Bronchial epithelial cell (primary cell): ENCODE measurements at regions not wholly inside any gene's neighbourhood (a gene's known extent, or its start where the extent isn't known, plus 50 kb on each side); places are given as distances from the start of the nearest gene placed in this dataset.
"Not testable (repeated sequence)": the region's sequence is repeated elsewhere in the genome, so short reads cannot be mapped to it uniquely, and the experiment has no call there.

Experiments
- DNase-seq: peaks from one replicate; pipeline ENCODE4 v3.0.0-alpha.2; 2010; ENCODE audit warnings: low read depth
- FAIRE-seq: peaks from 2 replicates; lab custom pipeline; 2011; peaks lifted over from hg19 to GRCh38; lab: Jason Lieb, UNC
- H3K27me3 ChIP-seq: 2 replicates; pipeline ENCODE4 v1.5.1; 2011; ENCODE audit warnings: low read length; ENCODE audit not compliant: control insufficient read depth, insufficient read depth
- H3K36me3 ChIP-seq: 2 replicates; pipeline ENCODE4 v1.5.1; 2011; ENCODE audit warnings: low read length; ENCODE audit not compliant: control insufficient read depth, insufficient read depth
- H3K4me3 ChIP-seq: 2 replicates; pipeline ENCODE4 v1.5.1; 2011; ENCODE audit warnings: mild to moderate bottlenecking, low read depth, low read length, control low read depth
- CTCF ChIP-seq: IDR thresholded peaks from 2 replicates; pipeline ENCODE4 v1.5.1; 2011; ENCODE audit warnings: mild to moderate bottlenecking, moderate library complexity, low read length, control low read depth, inconsistent platforms; ENCODE audit not compliant: insufficient read depth, severe bottlenecking

GRCh38 chr18:75696391-75696790 lies 268.9 kb upstream of the SMIM21 start:
- TF ChIP-seq CTCF, result no peak
- Histone ChIP-seq H3K27me3 (no peaks in the 10 kb centered on the region), H3K36me3 (no peaks in the 10 kb centered on the region), H3K4me3 (no peak overlapping the region)
- DNase-seq (no peak), FAIRE-seq (no peak)

- FAIRE-seq, result no peak
- Histone ChIP-seq H3K36me3 (no peaks in the 10 kb centered on the region), H3K27me3 (no peaks in the 10 kb centered on the region), H3K4me3 (no peak overlapping the region)
- no peak for DNase-seq
- no peak for TF ChIP-seq CTCF
Measured at GRCh38 chr18:75694292-75694691, 266.8 kb upstream of the SMIM21 start.

GRCh38 chr18:75691483-75691882 lies 264.0 kb upstream of the SMIM21 start:
- Histone ChIP-seq H3K36me3 (no peaks in the 10 kb centered on the region), H3K4me3 (no peak overlapping the region), H3K27me3 (no peaks in the 10 kb centered on the region)
- FAIRE-seq, result no peak
- DNase-seq, result no peak
- no peak for TF ChIP-seq CTCF

- H3K36me3 ChIP-seq, H3K27me3 ChIP-seq, H3K4me3 ChIP-seq, DNase-seq, FAIRE-seq: not testable (repeated sequence)
Measured at GRCh38 chr18:75690283-75690682, 262.8 kb upstream of the SMIM21 start.

GRCh38 chr18:75687626-75688025 lies 260.1 kb upstream of the SMIM21 start:
- no peak for TF ChIP-seq CTCF
- H3K4me3 ChIP-seq, result no peak overlapping the region
- H3K27me3 ChIP-seq, result no peaks in the 10 kb centered on the region
- H3K36me3 ChIP-seq, result no peaks in the 10 kb centered on the region
- DNase-seq (no peak), FAIRE-seq (no peak)

- no peak overlapping the region for H3K4me3 ChIP-seq
- no peaks in the 10 kb centered on the region for H3K36me3 ChIP-seq
- no peaks in the 10 kb centered on the region for H3K27me3 ChIP-seq
- FAIRE-seq, result no peak
- no peak for DNase-seq
- no peak for TF ChIP-seq CTCF
Measured at GRCh38 chr18:75683426-75683825, 255.9 kb upstream of the SMIM21 start.
